GM23248 (cell line): ENCODE measurements at regions not wholly inside any gene's neighbourhood (a gene's known extent, or its start where the extent isn't known, plus 50 kb on each side); places are given as distances from the start of the nearest gene placed in this dataset.

Experiments
- EZH2 ChIP-seq: fragments of 200-600 bp; sonication (generic); IDR thresholded peaks from 2 replicates; pipeline ENCODE4 v1.6.1; 2018; ENCODE audit warnings: antibody characterized with exemption, mild to moderate bottlenecking; ENCODE audit not compliant: insufficient read depth, poor library complexity, severe bottlenecking
- EZH2phosphoT487 ChIP-seq: fragments of 200-600 bp; sonication (generic); IDR thresholded peaks from 2 replicates; pipeline ENCODE4 v1.6.1; 2018; ENCODE audit warnings: antibody characterized with exemption, moderate library complexity, mild to moderate bottlenecking, low read depth; ENCODE audit not compliant: insufficient read depth

DNA sequence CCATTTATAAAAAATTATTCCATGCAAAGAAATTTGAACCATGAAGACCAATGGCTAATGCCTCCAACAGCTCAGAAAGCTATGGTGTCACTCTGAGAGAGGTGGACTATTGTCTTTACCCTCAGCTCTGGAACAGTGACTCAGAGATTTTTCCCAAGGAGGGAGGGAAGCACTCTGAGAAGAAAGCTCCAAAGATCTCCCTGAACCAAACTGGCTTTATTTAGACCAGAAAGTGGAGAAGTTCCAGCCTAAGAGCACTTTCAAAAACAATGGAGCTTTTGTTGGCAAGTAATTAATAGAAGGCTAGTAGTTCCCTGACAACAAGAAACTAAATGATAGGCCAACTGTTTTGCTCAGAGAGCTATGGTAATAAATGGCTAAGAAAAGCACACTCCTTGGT lies 599.9 kb upstream of the MDGA2 start:
- no peak for TF ChIP-seq EZH2
- no peak for TF ChIP-seq EZH2phosphoT487
